GM11168 (cell line): ENCODE measurements at regions not wholly inside any gene's neighbourhood (a gene's known extent, or its start where the extent isn't known, plus 50 kb on each side); places are given as distances from the start of the nearest gene placed in this dataset.

Experiments used
- in situ Hi-C: fragments of 300-500 bp; cut with MboI; formaldehyde crosslinking; loops from one replicate; pipeline ENCODE4 v1.12.0; 2022; ENCODE audit warnings: low sequenced_read_pairs; ENCODE audit not compliant: unreplicated experiment

- in situ Hi-C loops = no loop called here
Measured at GRCh38 chr4:179768996-179769395, 2326.8 kb upstream of the AGA start.

GRCh38 chr4:179797738-179798137, 2355.5 kb upstream of the AGA start:
- in situ Hi-C loops = no loop called here

DNA sequence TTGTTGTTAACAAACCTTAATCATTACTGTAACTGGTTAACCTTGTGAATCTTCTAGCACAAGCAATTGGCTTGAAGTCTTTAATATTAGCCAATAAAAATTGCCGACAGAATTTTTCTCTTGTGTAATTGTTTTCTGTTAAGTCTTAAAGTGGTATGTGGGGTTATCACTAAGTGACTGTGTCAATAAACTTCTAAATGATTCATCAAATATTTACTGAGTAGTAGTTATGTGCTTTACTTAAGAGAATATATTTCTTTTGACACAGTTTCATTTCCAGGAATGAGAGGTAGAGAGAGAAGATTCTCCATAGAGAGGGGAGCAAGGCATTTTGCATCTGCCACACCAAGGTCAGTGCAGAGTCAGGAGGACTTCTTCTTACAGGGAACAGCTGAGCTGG, 2361.6 kb upstream of the AGA start:
- in situ Hi-C loops = no loop called here

DNA sequence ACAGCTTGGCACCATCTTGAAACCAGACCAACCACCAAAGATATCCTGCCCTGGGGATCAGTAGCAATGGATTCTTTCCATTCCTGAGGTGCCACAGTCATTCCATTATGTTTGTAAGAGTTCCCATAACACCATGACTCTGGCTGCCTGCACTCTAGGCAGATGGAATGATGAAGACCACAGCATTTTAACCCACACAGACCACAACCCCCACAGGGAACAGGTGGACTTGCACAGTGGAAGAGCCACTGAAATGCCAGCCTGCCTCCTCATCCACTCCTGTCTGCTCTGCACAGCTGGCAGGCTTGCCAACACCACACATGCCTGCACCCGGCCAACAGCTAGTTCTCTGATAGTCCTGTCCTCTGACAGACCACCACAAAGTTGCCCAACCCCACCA, 2362.2 kb upstream of the AGA start:
- in situ Hi-C loops = no loop called here

DNA sequence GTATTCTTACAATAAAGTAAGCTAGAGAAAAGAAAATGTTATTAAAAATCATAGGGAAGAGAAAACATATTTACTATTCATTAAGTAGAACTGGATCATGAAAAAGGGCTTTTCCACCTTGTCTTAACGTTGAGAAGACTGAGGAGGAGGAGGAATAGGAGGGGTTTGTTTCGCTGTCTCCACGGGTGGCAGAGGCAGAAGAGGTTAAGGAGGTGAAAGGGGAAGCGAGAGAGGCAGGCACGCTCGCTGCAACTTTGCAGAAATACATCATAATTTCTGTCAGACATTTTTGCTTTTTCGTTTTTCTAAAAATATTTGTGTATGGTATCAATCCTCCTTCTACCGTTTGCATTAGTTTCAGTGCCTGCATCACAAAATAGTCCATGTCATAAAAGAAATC, 2375.1 kb upstream of the AGA start:
- in situ Hi-C loops = no loop called here

DNA sequence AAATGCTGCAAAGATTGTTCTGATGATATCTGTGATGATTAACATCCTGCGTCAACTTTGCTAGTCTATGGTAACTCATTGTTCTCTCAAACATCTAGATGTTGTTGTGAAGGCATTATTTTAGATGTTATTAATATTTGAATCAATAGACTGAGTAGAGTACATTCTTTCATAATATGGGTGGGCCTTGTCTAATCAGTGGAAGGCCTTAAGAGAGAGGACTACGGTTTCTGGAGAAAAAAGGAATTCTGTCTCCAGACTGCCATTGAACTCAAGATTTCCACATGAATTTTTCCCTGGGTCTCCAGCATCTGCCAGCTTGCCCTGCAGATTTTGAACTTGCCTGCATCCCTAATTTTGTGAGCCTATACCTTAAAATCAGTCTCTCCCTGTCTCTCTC, 2381.1 kb upstream of the AGA start:
- in situ Hi-C loops = no loop called here

GRCh38 chr4:179831274-179831673, 2389.0 kb upstream of the AGA start:
- in situ Hi-C loops = no loop called here

DNA sequence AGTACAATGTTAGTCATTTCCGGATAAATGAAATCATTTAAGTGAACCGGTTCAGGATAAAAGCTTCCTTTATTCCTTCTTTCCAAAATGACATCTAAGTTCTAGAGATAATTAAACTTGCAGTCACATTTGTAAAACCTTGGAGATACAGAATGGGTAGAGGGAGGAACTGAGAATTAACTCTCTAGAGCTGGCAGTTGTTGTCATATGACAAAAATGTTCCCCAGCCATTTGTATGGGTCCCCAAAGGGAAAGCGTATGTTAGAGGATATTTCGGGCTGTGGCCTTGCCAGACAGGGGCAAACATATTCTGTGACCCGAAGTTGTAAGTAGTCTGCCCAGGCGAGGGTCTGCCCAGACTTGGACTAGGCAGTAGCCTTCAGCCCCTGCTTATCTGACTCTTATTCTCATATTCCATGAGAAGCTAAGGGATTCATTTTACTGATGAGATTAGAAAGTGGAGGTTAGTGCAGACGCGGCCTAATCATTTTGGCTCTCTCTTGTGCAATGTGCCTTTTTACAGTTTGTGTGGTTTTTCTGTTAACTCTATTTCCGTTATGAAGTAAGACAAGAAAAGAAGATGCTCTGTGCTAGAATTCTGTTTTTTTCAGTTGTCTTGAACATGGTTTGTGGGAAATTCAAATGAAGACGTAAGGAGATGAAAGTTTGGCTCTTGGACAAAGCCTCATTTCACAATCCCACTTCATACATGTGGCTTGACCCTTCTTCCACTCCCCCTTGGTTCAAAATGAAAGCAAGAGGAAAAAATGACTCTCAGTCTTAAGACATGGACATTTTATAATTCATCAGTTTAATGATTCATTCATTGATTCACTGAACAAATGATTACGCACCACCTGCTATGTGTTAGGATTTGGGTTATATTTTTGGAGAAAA, 2394.2 kb upstream of the AGA start:
- in situ Hi-C loops = no loop called here

GRCh38 chr4:179843370-179843769, 2399.8 kb upstream of the TENM3 start:
- in situ Hi-C loops = no loop called here

DNA sequence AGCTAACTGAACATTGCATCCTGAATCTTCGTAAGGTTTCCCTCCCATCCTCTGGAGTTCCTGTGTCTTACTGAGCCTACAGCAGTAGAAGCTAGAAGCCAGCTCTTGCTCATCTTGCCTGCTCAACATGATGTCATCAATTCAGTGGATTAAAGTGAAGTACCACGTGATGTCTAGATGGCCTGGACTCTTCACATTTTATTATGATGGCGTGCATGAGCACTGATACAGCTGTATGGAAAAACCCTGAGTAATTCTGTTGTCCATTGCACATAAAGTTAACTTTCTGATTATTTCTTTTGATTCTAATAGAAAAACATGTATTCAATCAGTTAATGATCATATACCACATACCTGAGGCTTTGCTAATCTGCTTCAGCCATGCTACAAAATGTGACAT, 2387.7 kb upstream of the TENM3 start:
- in situ Hi-C loops = no loop called here

GRCh38 chr4:179858221-179858620, 2385.0 kb upstream of the TENM3 start:
- in situ Hi-C loops = no loop called here

DNA sequence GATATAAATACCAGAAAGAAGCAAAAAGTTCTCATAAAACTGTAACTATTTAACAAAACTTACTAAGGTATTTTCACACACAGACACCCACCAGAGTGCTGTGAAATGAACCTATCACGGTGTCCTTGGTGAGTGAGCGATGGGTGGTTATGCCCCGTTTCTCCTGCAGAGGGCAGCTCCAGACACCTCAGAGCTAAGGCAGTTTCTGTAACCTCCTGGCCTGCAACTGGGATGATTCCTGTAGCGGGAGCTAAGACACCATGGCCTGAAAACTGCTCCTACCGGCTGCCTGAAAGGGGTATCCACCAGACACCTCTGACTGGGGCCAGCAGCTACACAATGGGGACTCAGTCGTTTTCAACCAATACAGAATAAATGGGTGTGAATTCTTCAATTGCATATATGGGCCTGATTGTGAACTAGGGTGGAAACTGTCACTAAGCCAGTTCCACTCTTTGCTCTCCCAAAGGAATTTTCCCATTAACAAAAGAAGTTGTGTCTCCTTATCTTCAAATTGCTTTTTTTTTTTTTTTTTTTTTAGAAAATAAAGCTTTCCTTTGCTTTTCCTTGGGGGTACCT, 2375.8 kb upstream of the TENM3 start:
- in situ Hi-C loops = loop anchor here (10.0 kb wide), 1 partner anchor 167 kb away; no protein-coding TSS in a partner anchor

DNA sequence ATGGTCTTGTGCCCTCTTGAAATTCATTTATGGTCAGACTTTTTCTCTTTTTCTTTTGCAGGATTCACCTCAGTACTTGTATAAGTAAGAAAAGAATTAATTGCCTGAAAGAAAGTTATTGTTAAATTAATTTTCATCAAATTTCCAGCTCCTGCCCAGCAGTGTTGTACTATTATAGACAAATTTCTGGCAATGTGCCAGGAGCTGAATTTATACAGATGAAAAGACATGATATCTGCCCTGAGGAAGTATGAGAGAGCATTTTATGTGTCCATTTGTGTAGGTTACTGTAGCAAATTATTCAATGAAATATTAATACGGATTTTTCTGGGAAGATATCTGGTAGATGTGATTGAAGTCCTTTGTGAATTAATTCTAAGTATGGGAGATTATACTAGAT, 2371.5 kb upstream of the TENM3 start:
- in situ Hi-C loops = no loop called here

DNA sequence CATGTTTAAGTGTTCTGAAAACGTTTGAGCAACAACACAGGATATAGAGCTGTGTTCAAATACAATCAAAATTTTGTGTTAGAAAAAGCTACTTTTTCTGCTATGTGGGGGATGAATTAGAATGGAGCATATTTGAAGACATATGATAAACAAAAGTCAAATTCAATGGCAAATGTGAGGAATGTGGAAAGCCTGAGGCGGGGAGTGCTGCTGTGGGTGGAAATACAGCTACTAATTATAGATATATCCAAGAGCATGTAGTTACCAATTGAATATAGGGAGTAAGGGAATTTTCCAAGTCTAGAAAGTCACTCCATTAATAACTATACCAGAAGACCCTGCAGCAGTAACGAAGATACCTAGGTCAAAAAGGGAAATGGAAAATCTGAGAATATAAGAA, 2370.4 kb upstream of the TENM3 start:
- in situ Hi-C loops = no loop called here

DNA sequence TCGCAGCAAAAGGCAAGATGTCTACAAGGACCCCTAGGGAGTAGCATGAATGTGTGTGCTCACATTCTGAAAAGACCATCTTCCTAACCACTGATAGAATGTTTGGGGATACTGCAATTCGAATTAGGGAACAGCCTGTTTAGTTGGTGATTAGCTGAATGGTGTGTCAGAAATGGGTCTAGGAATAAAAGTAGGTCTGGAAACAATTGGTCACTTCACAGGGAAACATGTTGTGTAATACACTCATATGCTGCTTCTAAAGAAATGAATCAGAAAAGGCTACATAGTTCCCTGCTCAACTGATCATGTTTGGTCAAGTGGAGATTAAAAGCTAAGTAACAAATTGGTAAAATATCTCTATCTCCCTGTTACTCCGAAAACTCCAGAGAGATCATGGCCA, 2362.4 kb upstream of the TENM3 start:
- in situ Hi-C loops = no loop called here

DNA sequence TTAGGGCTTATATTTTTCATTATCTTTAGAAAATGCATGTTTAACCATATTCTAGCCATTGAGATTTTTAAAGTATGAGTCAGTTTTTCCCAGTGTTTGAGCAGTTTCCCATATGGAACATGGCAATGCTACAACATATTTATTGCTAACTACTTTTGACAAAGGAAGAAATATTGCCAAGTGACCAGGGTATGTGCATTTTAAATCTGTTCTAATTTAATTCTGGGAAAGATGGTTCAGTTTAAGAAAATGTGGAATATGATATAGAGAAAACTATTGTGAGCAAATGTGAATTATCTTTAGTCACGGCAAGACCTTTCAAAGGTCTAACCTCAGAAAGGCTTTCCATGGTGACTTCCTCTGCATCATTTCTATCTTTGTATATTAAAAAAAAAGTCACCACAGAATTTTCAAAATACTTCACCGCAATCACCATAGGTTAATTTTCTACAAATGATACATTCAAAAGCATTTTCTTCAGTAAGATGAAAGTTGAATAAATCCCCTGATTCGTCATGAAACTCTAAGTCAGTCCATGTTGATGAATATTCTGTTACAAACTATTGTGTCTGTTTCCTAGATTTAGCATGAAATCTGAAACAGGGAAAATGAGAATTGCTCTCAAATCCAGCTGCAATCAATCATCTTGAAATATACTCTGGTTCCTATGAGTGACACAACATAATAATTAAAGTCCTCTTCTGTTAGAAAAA, 2349.0 kb upstream of the TENM3 start:
- in situ Hi-C loops = no loop called here

DNA sequence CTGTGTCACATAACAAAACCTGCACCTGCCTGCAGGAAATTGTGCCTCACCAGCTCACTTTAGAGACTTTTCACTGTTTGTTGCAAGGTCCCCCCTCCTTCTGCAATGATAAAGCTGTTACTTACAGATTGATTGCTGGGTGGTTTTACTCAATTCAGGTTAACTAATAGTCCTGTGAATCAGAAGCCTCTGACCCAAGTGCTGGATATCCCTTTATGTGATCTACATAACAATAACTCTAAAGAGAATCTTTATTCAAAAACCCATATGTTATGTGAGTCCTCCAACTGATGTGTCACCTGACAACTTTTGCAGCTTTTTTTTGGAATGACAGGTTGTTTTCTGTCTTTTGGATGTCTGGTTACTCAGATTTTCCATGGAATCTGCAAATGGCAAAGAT, 2323.6 kb upstream of the TENM3 start:
- in situ Hi-C loops = no loop called here

GRCh38 chr4:179927473-179927872, 2315.7 kb upstream of the TENM3 start:
- in situ Hi-C loops = no loop called here

DNA sequence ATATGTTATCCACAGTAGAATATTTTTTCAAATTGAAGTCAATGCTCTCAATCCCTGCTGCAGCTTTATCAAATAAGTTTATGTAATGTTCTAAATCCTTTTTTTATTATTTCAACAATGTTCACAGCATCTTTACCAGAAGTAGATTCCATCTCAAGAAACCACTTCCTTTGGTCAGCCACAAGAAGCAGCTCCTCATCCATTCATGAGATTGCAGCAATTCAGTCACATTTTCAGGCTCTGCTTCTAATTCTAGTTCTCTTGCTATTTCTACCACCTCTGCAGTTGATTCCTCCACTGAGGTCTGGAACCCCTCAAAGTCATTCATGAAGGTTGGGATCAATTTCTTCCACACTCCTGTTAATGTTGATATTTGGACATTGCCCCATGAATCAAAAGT, 2301.3 kb upstream of the TENM3 start:
- in situ Hi-C loops = no loop called here

- in situ Hi-C loops = no loop called here
Measured at GRCh38 chr4:179976777-179977176, 2266.4 kb upstream of the TENM3 start.

DNA sequence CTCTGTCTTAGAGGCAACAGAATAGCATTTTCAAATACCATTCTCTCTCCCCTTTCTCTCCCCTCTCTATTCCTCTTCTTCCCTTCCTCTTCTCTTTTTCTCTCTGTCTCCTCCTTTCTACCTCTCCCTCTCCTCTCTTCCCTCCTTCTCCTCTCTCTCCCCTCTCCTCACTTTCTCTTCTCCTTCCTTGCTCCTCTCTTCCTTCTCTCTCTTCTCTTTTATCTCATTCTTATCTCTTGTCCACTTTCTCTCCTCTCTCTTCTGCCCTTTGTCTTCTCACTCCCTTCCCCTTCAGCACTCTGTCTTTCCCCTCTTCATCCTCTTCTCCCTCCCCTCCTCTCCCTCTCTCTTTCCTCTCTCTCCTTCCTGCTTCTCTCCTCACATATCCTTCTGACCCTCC, 2265.8 kb upstream of the TENM3 start:
- in situ Hi-C loops = no loop called here
